SK-N-SH treated with all-trans-retinoic acid at 6 μM for 48 hours (cell line): ENCODE measurements at regions not wholly inside any gene's neighbourhood (a gene's known extent, or its start where the extent isn't known, plus 50 kb on each side); places are given as distances from the start of the nearest gene placed in this dataset.

Source experiments
- ATAC-seq: fragments of 200-7000 bp; cut with Tn5 transposase; 3 replicates; pipeline ENCODE4 v1.9.1; 2020; ENCODE audit warnings: mild to moderate bottlenecking, moderate library complexity
- ARNTL ChIP-seq: fragments of 450-650 bp; formaldehyde crosslinking; IDR thresholded peaks from 2 replicates; pipeline ENCODE4 v1.5.0; 2020; ENCODE audit warnings: low read depth, mild to moderate bottlenecking, moderate library complexity, borderline replicate concordance
- BACH2 ChIP-seq: fragments of 250-450 bp; sonication (Bioruptor Pico); IDR thresholded peaks from 2 replicates; pipeline ENCODE4 v1.9.0; 2021; ENCODE audit warnings: mild to moderate bottlenecking, borderline replicate concordance
- GLIS3 ChIP-seq: fragments of 250-450 bp; sonication (Bioruptor Pico); IDR thresholded peaks from 2 replicates; pipeline ENCODE4 v1.5.0; 2020; ENCODE audit warnings: mild to moderate bottlenecking, moderate library complexity
- ISL1 ChIP-seq: fragments of 250-450 bp; sonication (Bioruptor Pico); IDR thresholded peaks from 2 replicates; pipeline ENCODE4 v2.1.2; 2022; ENCODE audit warnings: mild to moderate bottlenecking, moderate library complexity
- PATZ1 ChIP-seq: fragments of 250-450 bp; sonication (Bioruptor Pico); IDR thresholded peaks from 2 replicates; pipeline ENCODE4 v1.8.0; 2020; ENCODE audit warnings: mild to moderate bottlenecking, moderate library complexity, borderline replicate concordance
- RARB ChIP-seq: fragments of 250-450 bp; sonication (Bioruptor Pico); IDR thresholded peaks from 2 replicates; pipeline ENCODE4 v1.8.0; 2021; ENCODE audit warnings: mild to moderate bottlenecking, moderate library complexity
- SNAI2 ChIP-seq: fragments of 250-450 bp; sonication (Bioruptor Pico); IDR thresholded peaks from 2 replicates; pipeline ENCODE4 v1.5.0; 2020; ENCODE audit warnings: mild to moderate bottlenecking, moderate library complexity
- TCF4 ChIP-seq: fragments of 250-450 bp; sonication (Bioruptor Pico); IDR thresholded peaks from 2 replicates; pipeline ENCODE4 v1.8.0; 2021; ENCODE audit warnings: mild to moderate bottlenecking, moderate library complexity, borderline replicate concordance
- TOX ChIP-seq: fragments of 250-450 bp; sonication (Bioruptor Pico); IDR thresholded peaks from 2 replicates; pipeline ENCODE4 v1.8.0; 2021; ENCODE audit warnings: mild to moderate bottlenecking, moderate library complexity, borderline replicate concordance
- TSHZ2 ChIP-seq: fragments of 250-450 bp; sonication (Bioruptor Pico); IDR thresholded peaks from 2 replicates; pipeline ENCODE4 v1.5.0; 2020; ENCODE audit warnings: mild to moderate bottlenecking, moderate library complexity
- ZC3H10 ChIP-seq: fragments of 250-450 bp; sonication (Bioruptor Pico); IDR thresholded peaks from 2 replicates; pipeline ENCODE4 v1.5.1; 2021; ENCODE audit warnings: mild to moderate bottlenecking, moderate library complexity
- ZFP3 ChIP-seq: fragments of 250-450 bp; sonication (Bioruptor Pico); IDR thresholded peaks from 2 replicates; pipeline ENCODE4 v1.5.0; 2020; ENCODE audit warnings: mild to moderate bottlenecking, moderate library complexity
- ZNF565 ChIP-seq: fragments of 450-650 bp; formaldehyde crosslinking; conservative IDR thresholded peaks from 2 replicates; pipeline ENCODE4 v1.5.0; 2020; ENCODE audit warnings: low read depth, mild to moderate bottlenecking, moderate library complexity
- ZNF70 ChIP-seq: fragments of 450-650 bp; formaldehyde crosslinking; IDR thresholded peaks from 2 replicates; pipeline ENCODE4 v1.5.0; 2020; ENCODE audit warnings: mild to moderate bottlenecking, moderate library complexity
- TF ChIP-seq, protein P1 (sequence below): fragments of 250-450 bp; sonication (Bioruptor Pico); IDR thresholded peaks from 2 replicates; pipeline ENCODE4 v1.5.1; 2021; ENCODE audit warnings: mild to moderate bottlenecking, moderate library complexity
- TF ChIP-seq, protein P2 (sequence below): fragments of 250-450 bp; sonication (Bioruptor Pico); IDR thresholded peaks from 2 replicates; pipeline ENCODE4 v1.8.0; 2021; ENCODE audit warnings: low read depth, mild to moderate bottlenecking, moderate library complexity, borderline replicate concordance

GRCh38 chr20:41748051-41748450 lies 129.9 kb upstream of the CHD6 start (continued):
- TF ChIP-seq, protein P1, sequence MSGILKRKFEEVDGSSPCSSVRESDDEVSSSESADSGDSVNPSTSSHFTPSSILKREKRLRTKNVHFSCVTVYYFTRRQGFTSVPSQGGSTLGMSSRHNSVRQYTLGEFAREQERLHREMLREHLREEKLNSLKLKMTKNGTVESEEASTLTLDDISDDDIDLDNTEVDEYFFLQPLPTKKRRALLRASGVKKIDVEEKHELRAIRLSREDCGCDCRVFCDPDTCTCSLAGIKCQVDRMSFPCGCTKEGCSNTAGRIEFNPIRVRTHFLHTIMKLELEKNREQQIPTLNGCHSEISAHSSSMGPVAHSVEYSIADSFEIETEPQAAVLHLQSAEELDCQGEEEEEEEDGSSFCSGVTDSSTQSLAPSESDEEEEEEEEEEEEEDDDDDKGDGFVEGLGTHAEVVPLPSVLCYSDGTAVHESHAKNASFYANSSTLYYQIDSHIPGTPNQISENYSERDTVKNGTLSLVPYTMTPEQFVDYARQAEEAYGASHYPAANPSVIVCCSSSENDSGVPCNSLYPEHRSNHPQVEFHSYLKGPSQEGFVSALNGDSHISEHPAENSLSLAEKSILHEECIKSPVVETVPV (CRISPR knock-in tag): no peak
- no peak for TF ChIP-seq ISL1 (CRISPR knock-in tag)
- no peak for TF ChIP-seq GLIS3 (CRISPR knock-in tag)
- TF ChIP-seq, all 23 proteins: peak for 0

- TF ChIP-seq, protein P1 (CRISPR knock-in tag): no peak
- TF ChIP-seq ZFP3 (CRISPR knock-in tag): no peak
- TF ChIP-seq TOX (CRISPR knock-in tag): no peak
- no peak for TF ChIP-seq TSHZ2 (CRISPR knock-in tag)
- TF ChIP-seq PATZ1 (CRISPR knock-in tag): no peak
- TF ChIP-seq, all 23 proteins: peak for 0
- no peak for ATAC-seq
Measured at GRCh38 chr20:41747226-41747625, 129.0 kb upstream of the CHD6 start.

GRCh38 chr20:41746635-41747034 lies 128.5 kb upstream of the CHD6 start:
- TF ChIP-seq ISL1 (CRISPR knock-in tag) (no peak), SNAI2 (CRISPR knock-in tag) (no peak), TSHZ2 (CRISPR knock-in tag) (no peak), ZC3H10 (no peak), GLIS3 (CRISPR knock-in tag) (no peak), ARNTL (no peak), ZNF565 (CRISPR knock-in tag) (no peak), ZFP3 (CRISPR knock-in tag) (no peak), RARB (no peak), ZNF70 (CRISPR knock-in tag) (no peak)
- TF ChIP-seq, protein P1 (CRISPR knock-in tag): no peak
- no peak for ATAC-seq

DNA sequence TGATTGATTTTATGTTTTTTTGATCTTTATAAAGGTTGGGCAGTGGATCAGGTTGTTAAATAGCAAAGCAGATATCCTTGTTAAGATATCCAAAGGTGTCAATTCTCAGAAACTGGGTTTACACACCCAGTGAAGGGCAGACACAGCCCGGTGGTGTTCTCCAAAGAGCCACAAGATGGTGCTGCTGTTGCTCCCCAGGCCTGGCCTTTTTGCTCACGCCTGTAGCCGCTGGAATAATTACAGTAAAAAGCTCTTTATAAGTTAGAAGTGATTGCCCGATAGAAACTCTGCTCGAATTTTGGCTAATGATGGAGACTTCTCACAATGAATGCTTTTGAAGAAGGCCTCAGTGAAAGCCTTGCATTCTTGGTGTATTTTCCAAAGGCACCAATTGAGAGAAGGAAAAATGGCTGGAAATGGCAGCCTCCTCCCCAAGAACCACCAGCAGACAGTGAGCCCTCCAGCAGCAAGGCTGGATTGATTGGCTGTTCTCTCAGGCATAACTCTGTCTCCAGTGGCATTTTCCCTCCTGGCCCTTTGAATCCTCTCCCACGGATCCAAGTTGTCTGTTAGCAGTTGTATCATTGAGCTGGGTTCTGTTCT lies 120.5 kb upstream of the CHD6 start:
- ATAC-seq: peak; percentile 78; the same call in 1 of the 3 replicates
- no peak for TF ChIP-seq ZNF70 (CRISPR knock-in tag)
- TF ChIP-seq BACH2: no peak
- TF ChIP-seq, protein P2, sequence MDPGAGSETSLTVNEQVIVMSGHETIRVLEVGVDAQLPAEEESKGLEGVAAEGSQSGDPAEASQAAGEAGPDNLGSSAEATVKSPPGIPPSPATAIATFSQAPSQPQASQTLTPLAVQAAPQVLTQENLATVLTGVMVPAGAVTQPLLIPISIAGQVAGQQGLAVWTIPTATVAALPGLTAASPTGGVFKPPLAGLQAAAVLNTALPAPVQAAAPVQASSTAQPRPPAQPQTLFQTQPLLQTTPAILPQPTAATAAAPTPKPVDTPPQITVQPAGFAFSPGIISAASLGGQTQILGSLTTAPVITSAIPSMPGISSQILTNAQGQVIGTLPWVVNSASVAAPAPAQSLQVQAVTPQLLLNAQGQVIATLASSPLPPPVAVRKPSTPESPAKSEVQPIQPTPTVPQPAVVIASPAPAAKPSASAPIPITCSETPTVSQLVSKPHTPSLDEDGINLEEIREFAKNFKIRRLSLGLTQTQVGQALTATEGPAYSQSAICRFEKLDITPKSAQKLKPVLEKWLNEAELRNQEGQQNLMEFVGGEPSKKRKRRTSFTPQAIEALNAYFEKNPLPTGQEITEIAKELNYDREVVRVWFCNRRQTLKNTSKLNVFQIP (CRISPR knock-in tag): no peak
- TF ChIP-seq TCF4 (CRISPR knock-in tag): no peak
- TF ChIP-seq, all 23 proteins: peak for 0
